Keratinocyte (primary cell): ENCODE measurements at regions not wholly inside any gene's neighbourhood (a gene's known extent, or its start where the extent isn't known, plus 50 kb on each side); places are given as distances from the start of the nearest gene placed in this dataset.

Experiments used
- DNase-seq: peaks from one replicate; pipeline ENCODE4 v3.0.0-alpha.2; 2011; ENCODE audit warnings: low read depth, missing footprints, low spot score
- FAIRE-seq: peaks from 2 replicates; lab custom pipeline; 2011; peaks lifted over from hg19 to GRCh38; lab: Jason Lieb, UNC
- H2AFZ ChIP-seq: 2 replicates; pipeline ENCODE4 v1.6.0; 2012; ENCODE audit warnings: low read length, control low read depth, inconsistent platforms; ENCODE audit not compliant: control insufficient read depth
- H3K27ac ChIP-seq: 2 replicates; pipeline ENCODE4 v1.5.1; 2011; ENCODE audit warnings: low read length; ENCODE audit not compliant: control insufficient read depth, insufficient read depth
- H3K27me3 ChIP-seq: 3 replicates; pipeline ENCODE4 v1.6.0; 2011; ENCODE audit warnings: low read length; ENCODE audit not compliant: control insufficient read depth, insufficient read depth; ENCODE audit errors: extremely low read depth
- H3K36me3 ChIP-seq, 2 experiments: 2 replicates in 1 of 2; 3 replicates in 1 of 2; pipeline ENCODE4 v1.5.1; 2011; ENCODE audit warnings: low read length in 2 of 2, mild to moderate bottlenecking in 1 of 2; ENCODE audit not compliant: control insufficient read depth in 2 of 2, insufficient read depth in 2 of 2; ENCODE audit errors: extremely low read depth in 1 of 2
- H3K4me1 ChIP-seq: 3 replicates; pipeline ENCODE4 v1.5.1; 2011; ENCODE audit warnings: low read length; ENCODE audit not compliant: control insufficient read depth, insufficient read depth; ENCODE audit errors: extremely low read depth
- H3K4me2 ChIP-seq: 3 replicates; pipeline ENCODE4 v1.6.0; 2011; ENCODE audit warnings: low read depth, low read length; ENCODE audit not compliant: control insufficient read depth, insufficient read depth; ENCODE audit errors: extremely low read depth
- H3K4me3 ChIP-seq, 3 experiments: fragments of 200-600 bp in 1 of 3; sonication (generic) in 1 of 3; 2 replicates in 2 of 3; 3 replicates in 1 of 3; pipeline ENCODE4 v1.5.1; 2011 to 2016; ENCODE audit warnings: low read length in 3 of 3, mild to moderate bottlenecking in 3 of 3, control low read depth in 2 of 3, inconsistent platforms in 1 of 3, low read depth in 1 of 3, mixed read lengths in 1 of 3, mixed run types in 1 of 3, moderate library complexity in 1 of 3; ENCODE audit not compliant: control insufficient read depth in 2 of 3, insufficient read depth in 2 of 3; ENCODE audit errors: extremely low read depth in 1 of 3
- H3K79me2 ChIP-seq: 2 replicates; pipeline ENCODE4 v1.6.0; 2012; ENCODE audit warnings: low read length; ENCODE audit not compliant: control insufficient read depth, insufficient read depth
- H3K9ac ChIP-seq: 3 replicates; pipeline ENCODE4 v1.6.0; 2011; ENCODE audit warnings: low read length; ENCODE audit not compliant: control insufficient read depth, insufficient read depth; ENCODE audit errors: extremely low read depth
- H3K9me1 ChIP-seq: 3 replicates; pipeline ENCODE4 v1.6.0; 2011; ENCODE audit warnings: low read length; ENCODE audit not compliant: control insufficient read depth, insufficient read depth; ENCODE audit errors: extremely low read depth
- H3K9me3 ChIP-seq: 2 replicates; pipeline ENCODE4 v1.5.1; 2012; ENCODE audit warnings: low read depth, low read length; ENCODE audit not compliant: control insufficient read depth
- H4K20me1 ChIP-seq: 3 replicates; pipeline ENCODE4 v1.6.0; 2011; ENCODE audit warnings: low read length; ENCODE audit not compliant: control insufficient read depth, insufficient read depth; ENCODE audit errors: extremely low read depth
- CTCF ChIP-seq, 3 experiments: IDR thresholded peaks in 1 of 3; conservative IDR thresholded peaks in 1 of 3; optimal IDR thresholded peaks in 1 of 3; 2 replicates in 2 of 3; 3 replicates in 1 of 3; pipeline versions ENCODE3 to v1.5.1; 2011; ENCODE audit warnings: low read length in 3 of 3, mild to moderate bottlenecking in 3 of 3, moderate library complexity in 2 of 3, control low read depth in 1 of 3, inconsistent platforms in 1 of 3; ENCODE audit not compliant: insufficient read depth in 2 of 3; ENCODE audit errors: extremely low read depth in 1 of 3
- EZH2 ChIP-seq: IDR thresholded peaks from one replicate; pipeline ENCODE4 v1.6.1; 2012; ENCODE audit warnings: inconsistent platforms, mild to moderate bottlenecking, low read length, moderate library complexity
- dilution Hi-C: fragments of 300-500 bp; cut with MboI; formaldehyde crosslinking; loops from one replicate; pipeline ENCODE4 v1.7.0; 2020; ENCODE audit warnings: low sequenced_read_pairs; ENCODE audit not compliant: extremely low pct_ligation_motif_present

- no peak overlapping the region for H3K9ac ChIP-seq
- dilution Hi-C loops = no loop called here
- H3K4me3 ChIP-seq = no peak overlapping the region
- no peaks in the 10 kb centered on the region for H3K4me1 ChIP-seq
- no peaks in the 10 kb centered on the region for H3K9me3 ChIP-seq
- H3K27me3 ChIP-seq = no peaks in the 10 kb centered on the region
- H3K79me2 ChIP-seq = no peaks in the 10 kb centered on the region
- no peak overlapping the region for H2AFZ ChIP-seq
- no peaks in the 10 kb centered on the region for H3K36me3 ChIP-seq
- TF ChIP-seq CTCF (optimal IDR thresholded peaks at IDR 0.05 in 1 of 3, IDR thresholded peaks at IDR 0.05 in 1 of 3, conservative IDR thresholded peaks at IDR 0.05 in 1 of 3; ENCODE audit: extremely low read depth in 1 of 3, insufficient read depth in 2 of 3, low read length in 3 of 3) = no peak
- no peak for TF ChIP-seq EZH2
- no peaks in the 10 kb centered on the region for H3K9me1 ChIP-seq
- DNase-seq = no peak
- H4K20me1 ChIP-seq = no peaks in the 10 kb centered on the region
- no peak for FAIRE-seq
- no peak overlapping the region for H3K4me2 ChIP-seq
- no peak overlapping the region for H3K27ac ChIP-seq
These were observed 216.4 kb upstream of the NECTIN3 start for GRCh38 chr3:110855207-110855606.

GRCh38 chr3:110856916-110857315, 214.7 kb upstream of the NECTIN3 start:
- Histone ChIP-seq H3K4me2 (no peak overlapping the region), H3K9me3 (no peaks in the 10 kb centered on the region), H3K36me3 (no peaks in the 10 kb centered on the region), H3K79me2 (no peaks in the 10 kb centered on the region), H3K9me1 (no peaks in the 10 kb centered on the region), H3K27me3 (no peaks in the 10 kb centered on the region), H2AFZ (no peak overlapping the region), H3K9ac (no peak overlapping the region), H3K4me3 (no peak overlapping the region), H3K27ac (no peak overlapping the region), H3K4me1 (no peaks in the 10 kb centered on the region), H4K20me1 (no peaks in the 10 kb centered on the region)
- dilution Hi-C loops = no loop called here
- DNase-seq (no peak), FAIRE-seq (no peak)
- TF ChIP-seq CTCF (optimal IDR thresholded peaks at IDR 0.05 in 1 of 3, IDR thresholded peaks at IDR 0.05 in 1 of 3, conservative IDR thresholded peaks at IDR 0.05 in 1 of 3; ENCODE audit: extremely low read depth in 1 of 3, insufficient read depth in 2 of 3, low read length in 3 of 3) = no peak
- TF ChIP-seq EZH2 = no peak
